GM19397 (cell line): ENCODE measurements at regions not wholly inside any gene's neighbourhood (a gene's known extent, or its start where the extent isn't known, plus 50 kb on each side); places are given as distances from the start of the nearest gene placed in this dataset.

Experiments
- ATAC-seq: cut with Tn5 transposase; IDR thresholded peaks from one replicate; pipeline ENCODE4 v1.9.1; 2021; ENCODE audit warnings: mild to moderate bottlenecking, moderate library complexity; ENCODE audit not compliant: unreplicated experiment

GRCh38 chr5:82812575-82812974, 264.6 kb downstream of the TMEM167A start:
- no peak for ATAC-seq

DNA sequence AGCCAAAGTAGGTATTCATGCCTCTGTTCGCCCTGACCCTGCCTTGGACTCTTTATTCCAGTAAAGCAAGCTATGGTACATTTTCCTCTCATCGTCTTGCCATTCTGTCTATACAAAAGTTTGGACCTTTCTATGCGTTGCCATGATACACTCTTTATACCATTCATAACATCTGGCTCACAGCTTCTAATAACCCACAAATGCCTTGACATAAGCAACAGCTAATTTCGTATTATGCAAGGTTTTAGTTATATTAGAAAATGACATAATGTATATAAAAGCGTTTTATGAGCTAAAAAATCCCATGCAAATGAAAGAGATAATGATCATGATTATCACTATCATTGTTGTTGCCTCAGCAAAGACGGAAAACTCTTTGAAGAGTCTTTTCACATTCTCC, 265.7 kb downstream of the TMEM167A start:
- no peak for ATAC-seq

DNA sequence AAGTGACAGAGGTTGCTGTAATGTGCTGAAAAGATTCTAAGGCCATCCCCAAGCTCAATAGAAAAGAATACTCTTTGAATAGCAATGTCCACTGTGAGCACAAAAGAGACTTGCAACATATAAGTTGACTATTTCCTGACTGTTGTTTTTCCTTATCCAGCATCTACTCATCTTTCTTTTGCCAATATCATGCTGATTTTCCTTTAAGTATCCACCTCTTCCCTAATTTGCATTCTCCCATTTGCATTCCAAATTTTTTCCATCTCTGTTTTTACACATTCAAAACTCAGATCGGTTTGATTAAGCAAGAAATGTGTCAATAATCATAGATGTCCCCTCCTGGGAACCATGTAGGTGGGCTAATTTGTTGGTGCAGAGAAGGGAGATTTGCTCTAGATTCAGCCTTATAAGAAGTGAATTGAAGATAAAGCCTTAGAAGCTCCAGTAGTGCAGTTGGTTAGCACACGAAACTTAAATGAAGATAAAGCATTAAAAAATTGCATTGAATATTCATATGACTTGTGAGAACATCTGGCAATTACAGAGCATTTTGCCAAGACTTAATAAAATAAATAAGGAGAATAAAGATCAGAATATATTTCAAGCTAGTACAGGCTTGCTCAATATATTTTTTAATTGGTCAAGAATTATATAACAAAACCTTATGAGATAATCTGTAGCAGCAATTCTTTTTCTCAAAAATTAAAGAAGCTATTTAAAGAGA, 267.6 kb downstream of the TMEM167A start:
- ATAC-seq, result no peak

- ATAC-seq, result no peak
Observed at GRCh38 chr5:82808960-82809359, 268.2 kb downstream of the TMEM167A start.

GRCh38 chr5:82807021-82807420, 270.2 kb downstream of the TMEM167A start:
- no peak for ATAC-seq

DNA sequence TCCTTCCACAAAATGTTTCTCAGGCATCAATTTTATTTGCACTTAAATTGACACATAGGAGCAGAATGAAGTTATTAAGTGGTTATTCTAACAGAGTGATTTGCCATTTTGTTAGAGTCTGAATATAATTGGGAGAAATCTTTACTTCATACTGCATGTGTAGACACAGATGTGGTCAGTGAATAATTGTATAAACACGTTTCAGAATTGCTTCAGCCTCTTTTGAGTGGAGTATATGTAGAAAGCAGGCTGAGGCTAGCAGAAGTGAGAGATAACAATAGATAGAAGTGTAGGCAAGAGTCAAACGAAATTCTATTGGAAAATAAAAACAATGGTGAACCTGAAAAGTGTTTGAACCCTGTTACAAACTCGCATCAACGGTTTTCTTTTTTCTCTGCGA, 270.7 kb downstream of the TMEM167A start:
- ATAC-seq, result no peak

DNA sequence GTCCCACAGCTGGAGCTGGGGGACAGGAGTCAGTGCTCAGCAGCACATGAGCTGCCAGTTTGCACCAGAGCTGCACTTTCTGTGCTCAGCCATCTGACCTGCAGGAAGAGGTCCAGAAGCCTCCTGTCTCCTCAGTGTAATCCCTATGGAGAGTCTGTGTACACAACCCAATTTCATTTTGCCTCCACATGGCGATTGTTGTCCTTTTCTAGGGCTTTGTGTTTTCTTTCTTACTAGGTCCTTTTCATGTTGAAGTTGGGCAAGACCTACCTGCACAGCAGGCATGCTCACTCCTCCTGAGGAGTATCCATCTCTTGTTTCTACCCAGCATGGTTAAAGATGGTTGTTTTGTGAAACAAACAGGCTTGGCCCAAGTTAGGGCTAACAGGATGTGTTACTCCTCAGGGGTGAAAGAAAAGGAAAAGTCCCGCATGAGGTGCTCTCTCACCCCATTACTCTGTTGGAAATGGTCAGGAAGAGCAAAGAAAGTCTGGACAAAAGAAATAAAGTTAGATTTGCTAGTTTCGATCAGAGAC, 273.0 kb downstream of the TMEM167A start:
- ATAC-seq, result no peak

DNA sequence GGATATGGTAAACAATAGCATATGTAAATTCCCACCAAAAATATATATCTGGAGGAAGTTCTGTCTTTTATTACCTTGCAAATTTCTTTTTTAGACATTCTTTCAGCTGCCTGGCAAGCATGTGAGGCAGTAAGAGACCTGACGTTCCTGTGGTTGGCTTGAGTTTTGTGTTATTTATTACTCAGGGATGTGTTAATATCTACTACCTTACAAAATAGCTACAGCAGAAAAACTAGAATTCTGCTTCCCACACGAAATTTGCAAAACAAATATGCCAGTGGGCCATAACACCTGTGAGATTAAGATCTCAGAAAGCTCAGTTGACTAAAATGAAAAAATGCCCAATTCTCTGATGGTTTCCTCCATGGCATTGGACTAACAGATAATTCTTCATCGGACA, 274.2 kb downstream of the TMEM167A start:
- ATAC-seq, result peak; percentile 65

- ATAC-seq, result no peak
Observed at GRCh38 chr5:82800826-82801225, 276.4 kb downstream of the TMEM167A start.

- ATAC-seq, result no peak
Observed at GRCh38 chr5:82799361-82800077, 277.7 kb downstream of the TMEM167A start.

- ATAC-seq, result no peak
Observed at GRCh38 chr5:82798676-82799075, 278.5 kb downstream of the TMEM167A start.

DNA sequence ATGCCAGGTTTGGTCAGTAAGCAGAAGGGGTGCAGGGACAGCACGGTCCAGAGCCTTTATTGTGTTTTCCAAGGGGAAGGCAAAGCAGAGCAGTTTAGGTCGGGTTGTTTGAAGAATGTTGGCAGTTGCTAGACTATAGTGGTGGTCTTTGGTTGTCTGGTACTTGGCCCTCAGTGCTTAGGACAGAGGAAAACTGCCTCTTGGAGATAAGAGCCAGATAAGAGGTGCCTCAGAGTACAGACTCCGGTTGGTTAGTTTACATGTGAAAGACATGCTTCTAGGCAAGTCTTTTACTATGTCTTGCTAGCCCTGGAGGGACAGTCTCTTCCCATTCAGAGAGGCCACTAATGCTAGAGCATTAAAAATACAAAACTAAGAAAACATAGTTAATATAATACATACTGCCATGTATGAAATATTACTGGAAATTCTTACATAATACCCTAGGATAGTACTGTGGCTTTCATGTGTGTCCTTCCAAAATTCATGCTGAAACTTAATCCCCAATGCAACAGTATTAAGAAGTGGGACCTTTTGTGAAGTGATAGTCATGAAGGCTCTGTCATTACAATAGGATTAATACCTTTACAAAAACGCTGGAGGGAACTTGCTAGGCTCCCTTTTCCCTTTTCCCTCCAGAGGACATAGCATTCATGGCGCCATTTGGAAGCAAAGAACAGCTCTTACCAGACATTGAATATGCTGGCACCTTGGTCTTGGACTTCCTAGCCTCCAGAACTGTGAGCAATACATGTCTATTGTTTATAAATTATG, 280.4 kb downstream of the TMEM167A start:
- no peak for ATAC-seq

DNA sequence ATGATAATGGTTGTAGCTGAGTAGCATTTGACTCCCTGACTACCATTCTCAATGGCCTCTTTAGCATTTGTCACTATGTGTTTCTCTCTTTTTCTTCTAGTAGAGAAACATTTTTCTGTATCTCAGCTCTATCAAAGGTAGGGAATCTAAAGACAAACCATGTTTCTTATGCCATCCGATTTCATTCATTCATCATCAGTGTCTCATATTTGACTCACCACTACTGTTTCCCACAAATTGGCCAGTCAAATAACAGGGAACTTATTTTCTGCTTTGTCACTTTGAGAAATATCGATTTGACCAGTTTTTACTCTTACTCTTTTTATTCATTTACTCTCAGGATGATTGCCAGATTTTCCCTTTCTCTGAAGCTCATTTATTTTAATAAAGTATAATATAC, 282.3 kb downstream of the TMEM167A start:
- no peak for ATAC-seq

- no peak for ATAC-seq
Observed at GRCh38 chr5:82793808-82794419, 283.3 kb downstream of the TMEM167A start.

GRCh38 chr5:82792096-82792495, 285.1 kb downstream of the TMEM167A start:
- ATAC-seq, result no peak

DNA sequence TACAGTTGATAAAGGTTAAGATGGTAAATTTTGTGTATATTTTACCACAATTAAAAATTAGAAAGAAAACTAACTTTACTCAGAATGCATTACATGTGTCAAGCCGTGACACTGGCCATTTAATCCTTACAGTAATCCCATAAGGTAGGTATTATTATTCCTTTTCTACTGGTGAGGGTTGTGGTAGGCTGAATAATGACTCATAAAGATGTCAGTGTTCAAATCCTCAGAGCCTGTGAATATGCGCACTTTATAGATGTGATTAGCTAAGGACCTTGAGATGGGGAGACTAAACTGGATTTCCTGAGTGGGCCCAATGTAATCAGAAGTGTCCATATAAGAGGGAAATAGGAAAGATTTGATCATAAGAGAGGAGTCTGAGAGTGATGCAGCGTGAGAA, 288.1 kb downstream of the TMEM167A start:
- no peak for ATAC-seq

DNA sequence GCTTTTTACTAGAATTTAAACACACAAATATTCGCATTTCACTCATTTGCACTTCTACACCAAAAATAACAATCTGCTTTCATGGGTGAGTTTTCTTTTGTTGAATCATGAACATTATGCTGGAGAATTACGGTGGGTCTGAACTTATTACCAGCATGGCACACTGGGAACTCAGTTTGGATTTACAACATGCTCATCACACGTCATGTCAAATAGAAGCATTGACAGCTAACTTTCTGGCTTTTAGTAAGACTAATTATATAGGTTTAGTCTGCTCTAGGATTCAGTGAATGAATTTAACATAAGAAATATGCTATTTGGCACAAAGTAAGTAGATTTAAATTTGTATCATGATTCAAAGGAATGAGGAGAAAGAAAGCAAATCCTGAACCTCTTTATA, 290.4 kb downstream of the TMEM167A start:
- ATAC-seq, result no peak

DNA sequence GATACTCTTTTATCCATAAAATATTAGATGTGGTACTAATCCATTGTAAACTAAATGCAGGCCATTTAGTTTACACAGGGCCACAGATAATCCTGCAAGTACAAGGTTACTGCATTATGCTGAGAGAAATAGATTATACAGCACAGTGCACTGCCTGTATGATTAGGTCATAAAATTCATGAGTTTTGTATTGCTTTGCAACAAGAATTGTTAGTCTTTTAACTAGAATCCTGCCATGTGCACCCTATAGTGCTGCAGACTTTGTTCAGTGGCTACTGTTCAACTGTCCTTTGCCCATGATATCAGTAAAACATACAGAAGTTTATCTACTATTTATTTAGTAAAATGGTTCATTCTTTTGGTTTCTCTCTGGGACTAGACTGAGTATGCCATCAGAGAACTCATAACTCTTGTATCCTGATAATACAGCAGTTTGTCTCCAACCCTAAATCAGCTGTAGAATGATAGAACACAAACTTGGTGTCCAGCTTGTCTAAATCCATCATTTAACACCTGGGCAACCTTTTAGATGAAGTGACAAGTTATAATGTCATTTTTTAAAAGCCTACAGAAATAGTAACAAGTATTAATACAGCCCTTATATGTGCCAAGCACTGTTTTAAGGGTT, 291.2 kb downstream of the TMEM167A start:
- ATAC-seq, result no peak

- ATAC-seq, result no peak
Observed at GRCh38 chr5:82785456-82785855, 291.7 kb downstream of the TMEM167A start.

- ATAC-seq, result no peak
Observed at GRCh38 chr5:82784521-82784920, 292.7 kb downstream of the TMEM167A start.

DNA sequence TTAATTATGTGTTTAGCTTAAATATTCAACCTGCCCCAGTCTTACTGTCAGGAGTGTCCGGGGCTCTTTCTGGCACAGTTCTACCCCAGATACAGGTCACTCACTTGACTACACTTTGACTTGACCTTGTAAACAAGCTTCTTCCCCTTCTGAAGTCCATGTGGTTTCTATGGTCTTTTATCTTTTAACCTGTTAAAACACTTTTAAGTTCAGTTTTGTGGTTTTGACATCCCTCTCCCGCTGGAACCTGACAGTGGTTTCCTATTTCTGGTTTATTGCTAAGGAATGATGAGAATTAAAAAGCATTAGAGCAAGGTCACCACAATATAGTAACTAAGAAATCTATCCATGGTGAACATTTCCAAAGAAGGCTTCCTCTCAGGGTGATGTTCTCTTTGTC, 300.1 kb downstream of the TMEM167A start:
- ATAC-seq, result no peak
